ENCODE measurements at regions not wholly inside any gene's neighbourhood (a gene's known extent, or its start where the extent isn't known, plus 50 kb on each side); places are given as distances from the start of the nearest gene placed in this dataset.

DNA sequence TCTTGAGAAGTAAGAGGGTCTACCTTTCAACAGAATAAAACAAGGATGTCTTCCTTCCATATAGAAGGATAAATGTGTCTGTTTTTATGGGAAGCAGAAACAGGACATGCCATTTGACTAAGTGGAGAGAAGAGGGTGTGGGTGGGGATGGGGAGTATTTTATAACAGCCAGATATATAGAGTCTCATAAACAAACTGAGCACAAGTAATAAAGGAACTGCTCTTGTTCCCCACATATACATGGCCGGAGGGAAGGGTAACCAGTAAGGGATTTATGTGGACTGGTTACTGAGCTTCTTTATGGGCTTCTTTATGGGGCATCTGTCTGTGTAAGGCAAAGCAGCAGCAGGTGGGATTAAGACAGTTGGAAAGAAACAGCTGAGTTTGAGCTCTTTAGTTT lies 558.1 kb downstream of the REEP3 start:
- TF ChIP-seq, protein P1, sequence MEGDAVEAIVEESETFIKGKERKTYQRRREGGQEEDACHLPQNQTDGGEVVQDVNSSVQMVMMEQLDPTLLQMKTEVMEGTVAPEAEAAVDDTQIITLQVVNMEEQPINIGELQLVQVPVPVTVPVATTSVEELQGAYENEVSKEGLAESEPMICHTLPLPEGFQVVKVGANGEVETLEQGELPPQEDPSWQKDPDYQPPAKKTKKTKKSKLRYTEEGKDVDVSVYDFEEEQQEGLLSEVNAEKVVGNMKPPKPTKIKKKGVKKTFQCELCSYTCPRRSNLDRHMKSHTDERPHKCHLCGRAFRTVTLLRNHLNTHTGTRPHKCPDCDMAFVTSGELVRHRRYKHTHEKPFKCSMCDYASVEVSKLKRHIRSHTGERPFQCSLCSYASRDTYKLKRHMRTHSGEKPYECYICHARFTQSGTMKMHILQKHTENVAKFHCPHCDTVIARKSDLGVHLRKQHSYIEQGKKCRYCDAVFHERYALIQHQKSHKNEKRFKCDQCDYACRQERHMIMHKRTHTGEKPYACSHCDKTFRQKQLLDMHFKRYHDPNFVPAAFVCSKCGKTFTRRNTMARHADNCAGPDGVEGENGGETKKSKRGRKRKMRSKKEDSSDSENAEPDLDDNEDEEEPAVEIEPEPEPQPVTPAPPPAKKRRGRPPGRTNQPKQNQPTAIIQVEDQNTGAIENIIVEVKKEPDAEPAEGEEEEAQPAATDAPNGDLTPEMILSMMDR (IDR thresholded peaks at IDR 0.05; ENCODE audit: low read length) = no peak
- TF ChIP-seq EZH2 (optimal IDR thresholded peaks at IDR 0.05; ENCODE audit: low read depth, low read length) = no peak

Data from MM.1S (cell line).